Astrocyte (in vitro differentiated cells and primary cell): ENCODE measurements at regions not wholly inside any gene's neighbourhood (a gene's known extent, or its start where the extent isn't known, plus 50 kb on each side); places are given as distances from the start of the nearest gene placed in this dataset.

Source experiments
- DNase-seq: peaks from one replicate; pipeline ENCODE4 v3.0.0-alpha.2; 2010; ENCODE audit warnings: low read depth
- FAIRE-seq: peaks from 2 replicates; lab custom pipeline; 2011; peaks lifted over from hg19 to GRCh38; lab: Jason Lieb, UNC
- H2AFZ ChIP-seq: 2 replicates; pipeline ENCODE4 v1.6.0; 2012; ENCODE audit warnings: low read depth, low read length, inconsistent platforms
- H3K27ac ChIP-seq: 2 replicates; pipeline ENCODE4 v1.5.1; 2011; ENCODE audit warnings: low read depth, low read length, inconsistent platforms
- H3K27me3 ChIP-seq: 2 replicates; pipeline ENCODE4 v1.6.0; 2011; ENCODE audit warnings: low read length, inconsistent platforms; ENCODE audit not compliant: insufficient read depth
- H3K36me3 ChIP-seq: 2 replicates; pipeline ENCODE4 v1.5.1; 2011; ENCODE audit warnings: low read length, inconsistent platforms; ENCODE audit not compliant: insufficient read depth
- H3K4me1 ChIP-seq: 2 replicates; pipeline ENCODE4 v1.5.1; 2011; ENCODE audit warnings: low read length, inconsistent platforms; ENCODE audit not compliant: insufficient read depth
- H3K4me2 ChIP-seq: 2 replicates; pipeline ENCODE4 v1.6.0; 2012; ENCODE audit warnings: low read length, inconsistent platforms
- H3K4me3 ChIP-seq: 2 replicates; pipeline ENCODE4 v1.5.1; 2011; ENCODE audit warnings: low read depth, mild to moderate bottlenecking, low read length, inconsistent platforms; ENCODE audit not compliant: insufficient read depth
- H3K79me2 ChIP-seq: 2 replicates; pipeline ENCODE4 v1.6.0; 2012; ENCODE audit warnings: mild to moderate bottlenecking, low read length, inconsistent platforms; ENCODE audit not compliant: insufficient read depth
- H3K9ac ChIP-seq: 2 replicates; pipeline ENCODE4 v1.6.0; 2012; ENCODE audit warnings: mild to moderate bottlenecking, low read length, inconsistent platforms
- H3K9me3 ChIP-seq: 2 replicates; pipeline ENCODE4 v1.5.1; 2012; ENCODE audit warnings: low read depth, mild to moderate bottlenecking, low read length, inconsistent platforms; ENCODE audit not compliant: insufficient read depth
- H4K20me1 ChIP-seq: 2 replicates; pipeline ENCODE4 v1.6.0; 2012; ENCODE audit warnings: low read length, inconsistent platforms; ENCODE audit not compliant: insufficient read depth
- H3K27ac Mint-ChIP-seq: one replicate; pipeline ENCODE4 v1.8.0; 2021; ENCODE audit warnings: mild to moderate bottlenecking, mixed read lengths; ENCODE audit not compliant: unreplicated experiment
- H3K27me3 Mint-ChIP-seq: one replicate; pipeline ENCODE4 v1.8.0; 2021; ENCODE audit warnings: low read depth, mixed read lengths; ENCODE audit not compliant: unreplicated experiment
- H3K36me3 Mint-ChIP-seq: one replicate; pipeline ENCODE4 v1.8.0; 2021; ENCODE audit warnings: low read depth, mixed read lengths; ENCODE audit not compliant: unreplicated experiment
- H3K4me1 Mint-ChIP-seq: one replicate; pipeline ENCODE4 v1.8.0; 2021; ENCODE audit warnings: low read depth, mixed read lengths; ENCODE audit not compliant: unreplicated experiment
- H3K4me3 Mint-ChIP-seq: one replicate; pipeline ENCODE4 v1.8.0; 2021; ENCODE audit warnings: mild to moderate bottlenecking, moderate library complexity, mixed read lengths; ENCODE audit not compliant: unreplicated experiment
- H3K9me3 Mint-ChIP-seq: one replicate; pipeline ENCODE4 v1.8.0; 2021; ENCODE audit warnings: mild to moderate bottlenecking, mixed read lengths; ENCODE audit not compliant: unreplicated experiment
- CTCF ChIP-seq: IDR thresholded peaks from 2 replicates; pipeline ENCODE4 v1.5.1; 2011; ENCODE audit warnings: low read depth, mild to moderate bottlenecking, inconsistent platforms, low read length, moderate library complexity; ENCODE audit not compliant: insufficient read depth
- EZH2 ChIP-seq: IDR thresholded peaks from 2 replicates; pipeline ENCODE4 v1.6.1; 2012; ENCODE audit warnings: mild to moderate bottlenecking, low read length, inconsistent platforms; ENCODE audit not compliant: insufficient read depth

- Histone ChIP-seq H3K27ac (no peak overlapping the region), H3K4me1 (no peaks in the 10 kb centered on the region), H3K4me3 (no peak overlapping the region), H4K20me1 (no peaks in the 10 kb centered on the region), H3K27me3 (no peaks in the 10 kb centered on the region), H3K9ac (no peak overlapping the region), H3K9me3 (no peaks in the 10 kb centered on the region), H3K36me3 (no peaks in the 10 kb centered on the region), H3K79me2 (no peaks in the 10 kb centered on the region), H2AFZ (no peak overlapping the region), H3K4me2 (no peak overlapping the region)
- Mint-ChIP-seq H3K4me3 (no peak overlapping the region), H3K27ac (no peak overlapping the region), H3K36me3 (no peaks in the 10 kb centered on the region), H3K4me1 (no peaks in the 10 kb centered on the region), H3K27me3 (peaks cover 2% of the 10 kb centered on the region), H3K9me3 (no peaks in the 10 kb centered on the region)
- no peak for DNase-seq
- TF ChIP-seq CTCF: no peak
- no peak for TF ChIP-seq EZH2
- no peak for FAIRE-seq
These were observed 114.4 kb downstream of the PCTP start for GRCh38 chr17:55865072-55865762.

GRCh38 chr17:55870044-55870443 lies 119.2 kb downstream of the PCTP start:
- Histone ChIP-seq H3K4me2 (no peak overlapping the region), H3K4me3 (no peak overlapping the region), H2AFZ (no peak overlapping the region), H3K9ac (no peak overlapping the region), H3K27me3 (no peaks in the 10 kb centered on the region), H4K20me1 (no peaks in the 10 kb centered on the region), H3K36me3 (no peaks in the 10 kb centered on the region), H3K9me3 (no peaks in the 10 kb centered on the region), H3K79me2 (no peaks in the 10 kb centered on the region), H3K27ac (no peak overlapping the region), H3K4me1 (no peaks in the 10 kb centered on the region)
- no peaks in the 10 kb centered on the region for H3K9me3 Mint-ChIP-seq
- no peaks in the 10 kb centered on the region for H3K27me3 Mint-ChIP-seq
- TF ChIP-seq EZH2: no peak
- TF ChIP-seq CTCF: no peak
- H3K36me3 Mint-ChIP-seq: no peaks in the 10 kb centered on the region
- H3K4me3 Mint-ChIP-seq: no peak overlapping the region
- no peak for FAIRE-seq
- no peaks in the 10 kb centered on the region for H3K4me1 Mint-ChIP-seq
- no peak for DNase-seq
- no peak overlapping the region for H3K27ac Mint-ChIP-seq

GRCh38 chr17:55872374-55872773 lies 121.5 kb downstream of the PCTP start:
- no peak overlapping the region for H2AFZ ChIP-seq
- no peaks in the 10 kb centered on the region for H3K36me3 Mint-ChIP-seq
- H3K9ac ChIP-seq: no peak overlapping the region
- TF ChIP-seq EZH2: no peak
- no peak for TF ChIP-seq CTCF
- no peaks in the 10 kb centered on the region for H4K20me1 ChIP-seq
- H3K4me1 Mint-ChIP-seq: no peaks in the 10 kb centered on the region
- no peaks in the 10 kb centered on the region for H3K27me3 Mint-ChIP-seq
- H3K9me3 Mint-ChIP-seq: no peaks in the 10 kb centered on the region
- H3K27ac ChIP-seq: no peak overlapping the region
- H3K4me3 Mint-ChIP-seq: no peak overlapping the region
- no peaks in the 10 kb centered on the region for H3K79me2 ChIP-seq
- no peak overlapping the region for H3K4me3 ChIP-seq
- H3K9me3 ChIP-seq: no peaks in the 10 kb centered on the region
- no peak overlapping the region for H3K27ac Mint-ChIP-seq
- FAIRE-seq (no peak), DNase-seq (no peak)
- H3K27me3 ChIP-seq: no peaks in the 10 kb centered on the region
- H3K4me1 ChIP-seq: no peaks in the 10 kb centered on the region
- no peaks in the 10 kb centered on the region for H3K36me3 ChIP-seq
- H3K4me2 ChIP-seq: no peak overlapping the region
